NCI-H2107 treated with DMSO at 0.1 percent for 48 hours (cell line): ENCODE measurements at regions not wholly inside any gene's neighbourhood (a gene's known extent, or its start where the extent isn't known, plus 50 kb on each side); places are given as distances from the start of the nearest gene placed in this dataset.
"Not testable (repeated sequence)": the region's sequence is repeated elsewhere in the genome, so short reads cannot be mapped to it uniquely, and the experiment has no call there.

Experiments used
- DNase-seq: peaks from one replicate; lab custom pipeline; 2025; ENCODE audit not compliant: unreplicated experiment; lab: John Stamatoyannopoulos, UW

- no peak for DNase-seq
Measured at GRCh38 chr12:46087916-46088439, 97.6 kb upstream of the SCAF11 start.

GRCh38 chr12:46084666-46085631, 94.6 kb upstream of the SCAF11 start:
- DNase-seq = no peak

- no peak for DNase-seq
Measured at GRCh38 chr12:46082490-46083200, 92.3 kb upstream of the SCAF11 start.

GRCh38 chr12:46073321-46073720, 82.9 kb upstream of the SCAF11 start:
- DNase-seq = no peak

- DNase-seq = peak; percentile 77
Measured at GRCh38 chr12:46071769-46072624, 81.6 kb upstream of the SCAF11 start.

GRCh38 chr12:46071335-46071734, 81.0 kb upstream of the SCAF11 start:
- no peak for DNase-seq

GRCh38 chr12:46067094-46067493, 76.7 kb upstream of the SCAF11 start:
- no peak for DNase-seq

GRCh38 chr12:46065412-46066166, 75.2 kb upstream of the SCAF11 start:
- no peak for DNase-seq

- DNase-seq = no peak
Measured at GRCh38 chr12:46064548-46064947, 74.2 kb upstream of the SCAF11 start.

- not testable (repeated sequence) for DNase-seq
Measured at GRCh38 chr12:46058697-46059096, 68.3 kb upstream of the SCAF11 start.

- no peak for DNase-seq
Measured at GRCh38 chr12:46050805-46051204, 60.4 kb upstream of the SCAF11 start.

- DNase-seq = no peak
Measured at GRCh38 chr12:46049665-46050064, 59.3 kb upstream of the SCAF11 start.

- no peak for DNase-seq
Measured at GRCh38 chr12:46046436-46046835, 56.1 kb upstream of the SCAF11 start.

GRCh38 chr12:46043972-46044520, 53.7 kb upstream of the SCAF11 start:
- no peak for DNase-seq
